Activated CD8-positive, alpha-beta memory T cell treated with anti-CD3 and anti-CD28 coated beads, Interleukin-2, amount 50 U/mL, for 4 hours (primary cell): ENCODE measurements at regions not wholly inside any gene's neighbourhood (a gene's known extent, or its start where the extent isn't known, plus 50 kb on each side); places are given as distances from the start of the nearest gene placed in this dataset.

Experiments
- DNase-seq: peaks from one replicate; pipeline ENCODE4 v3.0.0-alpha.2; 2020

GRCh38 chr11:95297680-95298452 lies 66.9 kb upstream of the SESN3 start:
- DNase-seq, result no peak

- no peak for DNase-seq
Observed at GRCh38 chr11:95296621-95297025, 65.6 kb upstream of the SESN3 start.

- DNase-seq, result no peak
Observed at GRCh38 chr11:95296165-95296564, 65.2 kb upstream of the SESN3 start.

GRCh38 chr11:95295382-95296149 lies 64.6 kb upstream of the SESN3 start:
- no peak for DNase-seq

- no peak for DNase-seq
Observed at GRCh38 chr11:95294701-95295100, 63.7 kb upstream of the SESN3 start.

- DNase-seq, result no peak
Observed at GRCh38 chr11:95293116-95293515, 62.1 kb upstream of the SESN3 start.

GRCh38 chr11:95291946-95292345 lies 60.9 kb upstream of the SESN3 start:
- no peak for DNase-seq

- DNase-seq, result no peak
Observed at GRCh38 chr11:95289378-95290101, 58.5 kb upstream of the SESN3 start.

- no peak for DNase-seq
Observed at GRCh38 chr11:95284057-95285052, 53.4 kb upstream of the SESN3 start.

GRCh38 chr11:95283650-95284049 lies 52.6 kb upstream of the SESN3 start:
- no peak for DNase-seq

- DNase-seq, result no peak
Observed at GRCh38 chr11:95283146-95283545, 52.1 kb upstream of the SESN3 start.

GRCh38 chr11:95282291-95282751 lies 51.3 kb upstream of the SESN3 start:
- DNase-seq, result no peak
